LNCAP (cell line): ENCODE measurements at regions not wholly inside any gene's neighbourhood (a gene's known extent, or its start where the extent isn't known, plus 50 kb on each side); places are given as distances from the start of the nearest gene placed in this dataset.

Experiments used
- TF ChIP-seq, protein P1 (sequence below): fragments of 450-650 bp; IDR thresholded peaks from 2 replicates; pipeline ENCODE4 v1.5.1; 2017; ENCODE audit warnings: mild to moderate bottlenecking

DNA sequence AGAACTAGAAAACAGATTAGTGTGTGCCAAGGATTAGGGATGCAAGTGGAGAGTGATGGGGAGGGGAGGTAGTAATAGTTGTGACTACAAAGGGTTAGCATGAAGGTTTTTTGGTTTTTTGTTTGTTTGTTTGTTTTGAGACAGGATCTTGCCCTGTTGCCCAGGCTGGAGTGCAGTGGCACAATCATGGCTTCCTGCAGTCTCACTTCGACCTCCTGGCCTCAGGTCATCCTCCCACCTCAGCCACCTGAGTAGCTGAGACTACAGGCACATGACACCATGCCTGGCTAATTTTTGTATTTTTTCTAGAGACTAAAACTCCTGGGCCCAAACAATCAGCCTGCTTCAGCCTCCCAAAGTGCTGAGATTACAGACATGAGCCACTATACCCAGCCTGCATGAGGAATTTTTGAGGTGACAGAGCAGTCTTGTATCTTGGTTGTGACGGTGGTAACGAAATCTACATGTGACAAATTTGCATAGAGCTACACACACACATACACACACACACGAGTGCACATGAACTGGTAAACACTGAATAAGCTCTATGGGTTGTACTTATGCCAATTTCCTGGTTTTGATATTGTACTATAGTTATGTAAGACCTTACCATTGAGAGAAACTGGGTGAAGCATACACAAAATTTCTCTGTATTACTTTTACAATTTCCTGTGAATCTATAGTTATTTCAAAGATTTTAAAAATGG is 59.6 kb upstream of the TOM1L1 start:
- TF ChIP-seq, protein P1, sequence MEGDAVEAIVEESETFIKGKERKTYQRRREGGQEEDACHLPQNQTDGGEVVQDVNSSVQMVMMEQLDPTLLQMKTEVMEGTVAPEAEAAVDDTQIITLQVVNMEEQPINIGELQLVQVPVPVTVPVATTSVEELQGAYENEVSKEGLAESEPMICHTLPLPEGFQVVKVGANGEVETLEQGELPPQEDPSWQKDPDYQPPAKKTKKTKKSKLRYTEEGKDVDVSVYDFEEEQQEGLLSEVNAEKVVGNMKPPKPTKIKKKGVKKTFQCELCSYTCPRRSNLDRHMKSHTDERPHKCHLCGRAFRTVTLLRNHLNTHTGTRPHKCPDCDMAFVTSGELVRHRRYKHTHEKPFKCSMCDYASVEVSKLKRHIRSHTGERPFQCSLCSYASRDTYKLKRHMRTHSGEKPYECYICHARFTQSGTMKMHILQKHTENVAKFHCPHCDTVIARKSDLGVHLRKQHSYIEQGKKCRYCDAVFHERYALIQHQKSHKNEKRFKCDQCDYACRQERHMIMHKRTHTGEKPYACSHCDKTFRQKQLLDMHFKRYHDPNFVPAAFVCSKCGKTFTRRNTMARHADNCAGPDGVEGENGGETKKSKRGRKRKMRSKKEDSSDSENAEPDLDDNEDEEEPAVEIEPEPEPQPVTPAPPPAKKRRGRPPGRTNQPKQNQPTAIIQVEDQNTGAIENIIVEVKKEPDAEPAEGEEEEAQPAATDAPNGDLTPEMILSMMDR: no peak

DNA sequence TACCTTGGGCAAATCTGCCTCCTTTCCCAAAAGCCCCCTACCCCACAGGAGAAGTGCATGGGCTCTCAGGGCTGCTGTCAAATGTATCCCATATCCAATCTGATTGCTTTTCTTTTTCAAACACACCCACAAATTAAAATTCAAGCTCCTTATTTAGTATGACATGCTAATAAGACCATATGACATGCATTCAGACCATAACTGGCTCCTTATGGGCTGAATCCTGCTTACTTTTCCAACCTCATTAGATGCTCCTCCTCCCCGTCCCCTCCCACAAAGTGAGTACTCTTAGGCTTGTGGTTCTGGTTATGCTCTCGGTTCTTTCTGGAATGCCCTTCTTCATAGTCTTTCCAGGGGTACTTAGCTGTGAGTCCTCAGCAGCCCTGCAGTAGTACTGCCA is 59.0 kb upstream of the TOM1L1 start:
- TF ChIP-seq, protein P1: no peak

DNA sequence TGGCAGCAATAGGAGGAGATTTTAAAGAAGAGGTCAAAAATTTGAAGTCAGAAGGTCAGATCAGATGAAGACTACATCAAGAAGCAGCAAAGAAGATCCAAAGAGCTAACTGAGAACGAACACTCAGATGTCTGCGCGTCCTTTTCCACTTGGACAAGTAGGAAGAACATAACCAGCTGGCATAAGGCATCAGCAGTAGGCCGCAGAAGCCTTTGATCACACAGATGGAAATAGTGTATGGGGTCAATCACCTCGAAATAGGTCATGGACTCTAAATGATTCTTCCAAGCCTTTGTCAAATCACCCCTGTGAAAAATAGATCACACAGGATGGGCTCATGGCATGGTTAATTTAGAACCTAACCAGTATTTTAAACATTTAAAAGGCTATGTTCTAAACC is 56.4 kb upstream of the TOM1L1 start:
- TF ChIP-seq, protein P1: no peak

DNA sequence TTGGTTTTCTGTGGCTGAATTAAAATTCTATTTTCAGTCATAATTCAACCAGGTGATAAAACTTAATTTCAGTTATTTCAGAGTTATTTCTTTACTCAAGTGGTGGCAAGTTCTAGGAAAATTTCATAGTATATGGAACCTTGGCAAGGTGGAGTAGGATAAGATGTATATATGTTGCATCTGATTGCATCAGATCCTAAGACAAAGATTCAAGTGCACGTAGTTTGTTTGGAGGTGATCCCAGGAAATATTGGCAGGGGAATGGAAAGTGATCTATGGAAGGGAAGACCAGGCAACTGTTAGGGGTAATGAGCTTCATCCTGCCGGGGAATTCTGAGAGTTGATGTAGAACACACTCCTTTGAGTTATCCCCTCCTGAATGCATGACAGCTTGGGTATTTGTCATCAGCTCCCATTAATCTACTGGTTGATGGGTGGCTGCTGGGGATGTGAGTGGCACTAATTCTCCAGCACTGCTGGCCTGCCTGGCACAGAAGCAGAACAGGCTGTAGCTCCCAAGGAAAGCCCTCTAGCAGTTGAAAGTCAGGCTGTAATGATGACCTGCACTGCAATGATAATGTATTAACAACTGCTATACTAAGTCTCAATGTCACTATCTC is 52.2 kb upstream of the TOM1L1 start:
- TF ChIP-seq, protein P1: no peak

DNA sequence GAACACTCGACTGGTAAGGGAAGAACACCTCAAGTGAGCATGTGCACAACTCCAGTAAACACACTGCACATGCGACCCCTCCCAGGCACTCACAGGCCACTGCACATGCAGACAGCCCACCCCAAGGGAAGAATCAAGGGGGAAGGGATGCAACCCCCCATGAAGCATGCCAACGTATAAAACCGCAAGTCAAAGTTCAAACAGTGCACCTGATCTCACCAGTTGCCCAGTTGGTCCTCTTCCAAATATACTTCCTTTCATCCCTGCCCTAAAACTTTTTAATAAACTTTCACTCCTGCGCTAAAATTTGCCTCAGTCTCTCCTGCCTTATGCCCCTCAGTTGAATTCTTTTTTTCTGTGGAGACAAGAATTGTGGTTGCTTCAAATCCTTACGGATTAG is 51.0 kb upstream of the TOM1L1 start:
- TF ChIP-seq, protein P1: no peak
